H1 (cell line): ENCODE measurements at regions not wholly inside any gene's neighbourhood (a gene's known extent, or its start where the extent isn't known, plus 50 kb on each side); places are given as distances from the start of the nearest gene placed in this dataset.

Experiments
- CHD7 ChIP-seq: fragments of 300-600 bp; sonication (generic); IDR thresholded peaks from 2 replicates; pipeline ENCODE4 v1.7.1; 2012; ENCODE audit warnings: low read length, moderate library complexity, mild to moderate bottlenecking, inconsistent platforms; ENCODE audit not compliant: insufficient replicate concordance

- TF ChIP-seq CHD7: no peak
These were observed 262.2 kb downstream of the MRTFB start (continued) for GRCh38 chr16:14333361-14333760.
